ENCODE measurements at regions not wholly inside any gene's neighbourhood (a gene's known extent, or its start where the extent isn't known, plus 50 kb on each side); places are given as distances from the start of the nearest gene placed in this dataset.

DNA sequence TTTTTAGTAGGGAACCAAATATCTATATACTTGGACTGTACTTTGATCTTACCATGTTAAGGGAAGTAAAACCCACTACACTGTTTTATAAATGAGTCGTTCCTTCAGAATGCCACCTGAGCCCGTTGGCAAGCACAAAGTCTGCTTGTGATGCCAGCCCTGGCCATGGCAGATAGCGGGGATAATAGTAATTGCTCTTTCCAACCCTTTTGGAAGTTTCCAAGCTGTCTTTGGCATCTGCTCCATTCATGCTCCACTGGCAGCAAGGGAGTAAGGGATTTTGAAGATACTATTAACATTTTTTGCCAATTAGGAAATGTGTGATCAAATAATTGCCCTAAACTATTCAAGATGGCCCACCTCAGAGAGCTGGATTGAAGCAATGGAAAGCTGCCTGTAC, 689.2 kb upstream of the SLIT2 start:
- no peaks in the 10 kb centered on the region for H3K79me1 ChIP-seq (ENCODE audit: insufficient read depth, low read depth, low read length, poor library complexity, severe bottlenecking)
- Mint-ChIP-seq H3K27ac (no peak overlapping the region), H3K4me3 (no peak overlapping the region), H3K9me3 (peaks cover 0 to 4% of the 10 kb centered on the region in 2 experiments; a peak in 4 of 5 replicates), H3K27me3 (ENCODE audit: low read depth) (no peaks in the 10 kb centered on the region), H3K4me1 (no peaks in the 10 kb centered on the region), H3K36me3 (ENCODE audit: insufficient read depth in 1 of 3, low read depth in 3 of 3) (peaks cover 0 to 1% (median 0%) of the 10 kb centered on the region in 3 experiments; a peak in 2 of 7 replicates)
- no peak overlapping the region for H2BK20ac ChIP-seq (ENCODE audit: low read depth, low read length, poor library complexity, severe bottlenecking)
- H3K9ac ChIP-seq (ENCODE audit: extremely low read depth, insufficient read length, low read length) = no peak overlapping the region
- H3K23me2 ChIP-seq (ENCODE audit: insufficient read length, low read depth, low read length, poor library complexity, severe bottlenecking) = no peaks in the 10 kb centered on the region
- no peak overlapping the region for H3K4ac ChIP-seq (ENCODE audit: low read depth, low read length)
- no CpG with 5 or more reads among the region's 3 CpGs for WGBS (ENCODE audit: extremely low coverage, insufficient read length, low lambda C conversion rate)
- H3K14ac ChIP-seq (ENCODE audit: insufficient read depth, low read length) = no peak overlapping the region
- H4K5ac ChIP-seq (ENCODE audit: insufficient read length, low read depth, low read length) = no peak overlapping the region
- no peak overlapping the region for H3T11ph ChIP-seq (ENCODE audit: low read length)
- no peak overlapping the region for H3K56ac ChIP-seq (ENCODE audit: insufficient read length, low read depth, low read length)
- H4K8ac ChIP-seq (replicated peaks; ENCODE audit: insufficient read length, low read depth, low read length) = no peak overlapping the region
- no peak overlapping the region for H2BK12ac ChIP-seq (ENCODE audit: insufficient read length, low read depth, low read length)
- TF ChIP-seq, protein P1, sequence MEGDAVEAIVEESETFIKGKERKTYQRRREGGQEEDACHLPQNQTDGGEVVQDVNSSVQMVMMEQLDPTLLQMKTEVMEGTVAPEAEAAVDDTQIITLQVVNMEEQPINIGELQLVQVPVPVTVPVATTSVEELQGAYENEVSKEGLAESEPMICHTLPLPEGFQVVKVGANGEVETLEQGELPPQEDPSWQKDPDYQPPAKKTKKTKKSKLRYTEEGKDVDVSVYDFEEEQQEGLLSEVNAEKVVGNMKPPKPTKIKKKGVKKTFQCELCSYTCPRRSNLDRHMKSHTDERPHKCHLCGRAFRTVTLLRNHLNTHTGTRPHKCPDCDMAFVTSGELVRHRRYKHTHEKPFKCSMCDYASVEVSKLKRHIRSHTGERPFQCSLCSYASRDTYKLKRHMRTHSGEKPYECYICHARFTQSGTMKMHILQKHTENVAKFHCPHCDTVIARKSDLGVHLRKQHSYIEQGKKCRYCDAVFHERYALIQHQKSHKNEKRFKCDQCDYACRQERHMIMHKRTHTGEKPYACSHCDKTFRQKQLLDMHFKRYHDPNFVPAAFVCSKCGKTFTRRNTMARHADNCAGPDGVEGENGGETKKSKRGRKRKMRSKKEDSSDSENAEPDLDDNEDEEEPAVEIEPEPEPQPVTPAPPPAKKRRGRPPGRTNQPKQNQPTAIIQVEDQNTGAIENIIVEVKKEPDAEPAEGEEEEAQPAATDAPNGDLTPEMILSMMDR (conservative IDR thresholded peaks at IDR 0.05) = no peak
- H4K20me1 ChIP-seq (ENCODE audit: control insufficient read depth, insufficient read depth, insufficient read length) = no peaks in the 10 kb centered on the region
- H4K91ac ChIP-seq (ENCODE audit: insufficient read length, low read depth, low read length) = no peak overlapping the region
- H2AFZ ChIP-seq (ENCODE audit: low read length) = no peak overlapping the region
- DNase-seq = no peak
- H3K4me2 ChIP-seq (ENCODE audit: insufficient read depth, insufficient read length, low read length) = no peak overlapping the region
- no peak overlapping the region for H2BK15ac ChIP-seq (ENCODE audit: low read depth, low read length)
- H3K27ac ChIP-seq (ENCODE audit: insufficient read length, low read depth, low read length) = no peak overlapping the region
- no peak overlapping the region for H3K23ac ChIP-seq (ENCODE audit: insufficient read length, low read depth, low read length)
- H3K79me2 ChIP-seq (ENCODE audit: insufficient read depth, low read length) = no peaks in the 10 kb centered on the region
- no peaks in the 10 kb centered on the region for H3K4me1 ChIP-seq (ENCODE audit: insufficient read depth, low read length)
- H3K27me3 ChIP-seq (ENCODE audit: insufficient read depth, low read length) = no peaks in the 10 kb centered on the region
- no peak overlapping the region for H2AK5ac ChIP-seq (ENCODE audit: insufficient read length, low read length)
- no peak overlapping the region for H2BK120ac ChIP-seq (ENCODE audit: low read depth, low read length, poor library complexity, severe bottlenecking)
- H3K9me3 ChIP-seq (ENCODE audit: control insufficient read depth, low read depth, low read length) = no peaks in the 10 kb centered on the region
- H2BK5ac ChIP-seq (ENCODE audit: insufficient read length, low read length) = no peak overlapping the region
- no peak overlapping the region for H3K18ac ChIP-seq (ENCODE audit: insufficient read length, low read depth, low read length)
